ENCODE measurements at regions not wholly inside any gene's neighbourhood (a gene's known extent, or its start where the extent isn't known, plus 50 kb on each side); places are given as distances from the start of the nearest gene placed in this dataset.

GRCh38 chr1:199907361-199907760, 120.1 kb upstream of the NR5A2 start:
- TF ChIP-seq CTCF (IDR thresholded peaks at IDR 0.05; ENCODE audit: low read depth, low read length): no peak
- no peak for TF ChIP-seq EZH2phosphoT487 (IDR thresholded peaks at IDR 0.05; ENCODE audit: low read depth)

Measured in OCI-LY3 (cell line).